Hepatocyte (in vitro differentiated cells): ENCODE measurements at regions not wholly inside any gene's neighbourhood (a gene's known extent, or its start where the extent isn't known, plus 50 kb on each side); places are given as distances from the start of the nearest gene placed in this dataset.

Experiments
- DNase-seq: peaks from one replicate; pipeline ENCODE4 v3.0.0-alpha.2; 2016; ENCODE audit warnings: low spot score
- H2AFZ ChIP-seq: fragments of 200-600 bp; sonication (generic); 2 replicates; pipeline ENCODE4 v1.6.0; 2016; ENCODE audit warnings: antibody characterized with exemption, mild to moderate bottlenecking
- H3K27ac ChIP-seq: fragments of 200-600 bp; sonication (generic); 2 replicates; pipeline ENCODE4 v1.5.1; 2016; ENCODE audit warnings: mild to moderate bottlenecking
- H3K27me3 ChIP-seq: fragments of 200-600 bp; sonication (generic); 2 replicates; pipeline ENCODE4 v1.6.1; 2016
- H3K36me3 ChIP-seq: fragments of 200-600 bp; sonication (generic); replicated peaks from 2 replicates; pipeline ENCODE4 v1.5.1; 2016; ENCODE audit warnings: low read depth; ENCODE audit not compliant: insufficient read depth
- H3K4me1 ChIP-seq: fragments of 200-600 bp; sonication (generic); 2 replicates; pipeline ENCODE4 v1.5.1; 2016; ENCODE audit warnings: mild to moderate bottlenecking, moderate library complexity; ENCODE audit not compliant: insufficient read depth
- H3K4me2 ChIP-seq: fragments of 200-600 bp; sonication (generic); 2 replicates; pipeline ENCODE4 v1.6.0; 2016
- H3K4me3 ChIP-seq: fragments of 200-600 bp; sonication (generic); 2 replicates; pipeline ENCODE4 v1.5.1; 2016; ENCODE audit warnings: mild to moderate bottlenecking
- H3K79me2 ChIP-seq: fragments of 200-600 bp; sonication (generic); 2 replicates; pipeline ENCODE4 v1.6.0; 2017; ENCODE audit warnings: mild to moderate bottlenecking
- H3K9me2 ChIP-seq: fragments of 200-600 bp; sonication (generic); replicated peaks from 2 replicates; pipeline ENCODE4 v1.6.0; 2017; ENCODE audit warnings: mild to moderate bottlenecking; ENCODE audit not compliant: insufficient read depth
- H3K9me3 ChIP-seq: fragments of 200-600 bp; sonication (generic); 2 replicates; pipeline ENCODE4 v1.5.1; 2016; ENCODE audit warnings: low read depth, mild to moderate bottlenecking
- H4K20me1 ChIP-seq: fragments of 200-600 bp; sonication (generic); 2 replicates; pipeline ENCODE4 v1.6.0; 2016; ENCODE audit warnings: mild to moderate bottlenecking; ENCODE audit not compliant: insufficient read depth, poor library complexity, severe bottlenecking
- CTCF ChIP-seq: fragments of 200-600 bp; sonication (generic); IDR thresholded peaks from 2 replicates; pipeline ENCODE4 v1.5.1; 2016; ENCODE audit warnings: antibody characterized with exemption, mild to moderate bottlenecking; ENCODE audit not compliant: poor library complexity
- EZH2 ChIP-seq: fragments of 200-600 bp; sonication (generic); IDR thresholded peaks from 2 replicates; pipeline ENCODE4 v1.6.1; 2016; ENCODE audit warnings: antibody characterized with exemption, mild to moderate bottlenecking, borderline replicate concordance
- EZH2phosphoT487 ChIP-seq: fragments of 200-600 bp; sonication (generic); IDR thresholded peaks from one replicate; pipeline ENCODE4 v1.6.1; 2018; ENCODE audit warnings: antibody characterized with exemption, mild to moderate bottlenecking, low read depth, moderate library complexity; ENCODE audit not compliant: unreplicated experiment, severe bottlenecking
- WGBS: methylation state at CpG from one replicate; pipeline ENCODE4 v1.1.6; 2016; ENCODE audit warnings: low lambda C conversion rate; ENCODE audit errors: missing lambda C conversion rate; 5-methylcytosine and 5-hydroxymethylcytosine counted together

DNA sequence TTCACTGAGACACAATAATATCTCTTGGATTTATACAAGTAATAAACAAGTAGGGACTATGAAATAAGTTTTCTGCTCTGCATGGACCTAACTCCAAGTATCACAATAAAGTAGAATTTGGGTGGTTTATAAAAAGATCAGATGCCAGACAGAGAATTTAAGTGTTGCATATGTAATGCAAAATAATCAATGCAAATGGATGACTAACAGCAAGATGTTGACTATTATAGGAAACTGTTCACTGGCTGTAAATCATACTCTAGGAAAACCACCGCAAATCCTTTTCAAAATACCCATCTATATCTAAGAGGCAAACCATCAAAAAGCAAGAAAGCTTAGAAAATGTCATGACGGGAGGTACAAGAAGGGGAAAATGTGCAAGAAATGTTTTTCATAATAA lies 539.8 kb upstream of the FAM174A start:
- H3K4me1 ChIP-seq: no peaks in the 10 kb centered on the region
- no peak overlapping the region for H3K27ac ChIP-seq
- H3K4me3 ChIP-seq: no peak overlapping the region
- no peaks in the 10 kb centered on the region for H3K27me3 ChIP-seq
- no peaks in the 10 kb centered on the region for H3K79me2 ChIP-seq
- H3K36me3 ChIP-seq: no peaks in the 10 kb centered on the region
- no peaks in the 10 kb centered on the region for H4K20me1 ChIP-seq
- no peak overlapping the region for H2AFZ ChIP-seq
- no peaks in the 10 kb centered on the region for H3K9me3 ChIP-seq
- DNase-seq: no peak
- 92% methylated on average over 2 of the region's 2 CpGs for WGBS
- no peak overlapping the region for H3K4me2 ChIP-seq
- H3K9me2 ChIP-seq: no peaks in the 10 kb centered on the region
- TF ChIP-seq CTCF (no peak), EZH2 (no peak), EZH2phosphoT487 (no peak)

GRCh38 chr5:99973779-99974178 lies 561.4 kb upstream of the FAM174A start:
- no peaks in the 10 kb centered on the region for H3K9me2 ChIP-seq
- 70% methylated on average over 4 of the region's 4 CpGs for WGBS
- DNase-seq: no peak
- no peak overlapping the region for H3K4me3 ChIP-seq
- H3K27ac ChIP-seq: no peak overlapping the region
- H3K4me1 ChIP-seq: no peaks in the 10 kb centered on the region
- H4K20me1 ChIP-seq: no peaks in the 10 kb centered on the region
- no peak overlapping the region for H3K4me2 ChIP-seq
- no peak overlapping the region for H2AFZ ChIP-seq
- H3K36me3 ChIP-seq: no peaks in the 10 kb centered on the region
- H3K27me3 ChIP-seq: no peaks in the 10 kb centered on the region
- no peaks in the 10 kb centered on the region for H3K79me2 ChIP-seq
- no peaks in the 10 kb centered on the region for H3K9me3 ChIP-seq
- TF ChIP-seq CTCF (no peak), EZH2 (no peak), EZH2phosphoT487 (no peak)

DNA sequence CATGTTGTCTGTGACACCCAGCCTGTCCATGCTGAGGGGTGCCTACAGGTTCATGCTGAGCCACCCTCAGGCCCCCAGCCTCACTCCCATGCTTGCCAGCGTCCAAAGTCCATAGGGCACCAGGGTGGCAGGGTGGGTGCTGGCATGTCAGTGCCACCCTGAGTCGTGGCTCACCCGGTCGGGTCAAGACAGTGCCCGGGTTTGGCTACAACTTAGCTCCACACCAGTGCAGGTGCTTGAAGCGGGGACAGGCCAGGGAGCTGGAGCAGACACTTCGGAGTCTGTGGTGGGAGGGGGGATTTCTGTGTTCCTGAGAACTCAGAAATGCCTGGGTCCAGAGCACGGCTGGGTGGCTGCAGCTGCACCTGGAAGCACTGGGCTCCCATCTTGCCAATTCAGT lies 579.2 kb upstream of the FAM174A start:
- Histone ChIP-seq H2AFZ (no peak overlapping the region), H3K4me1 (no peaks in the 10 kb centered on the region), H3K4me2 (no peak overlapping the region), H3K27me3 (no peaks in the 10 kb centered on the region), H3K9me3 (no peaks in the 10 kb centered on the region), H3K9me2 (no peaks in the 10 kb centered on the region), H4K20me1 (no peaks in the 10 kb centered on the region), H3K4me3 (no peak overlapping the region), H3K79me2 (no peaks in the 10 kb centered on the region), H3K27ac (no peak overlapping the region), H3K36me3 (no peaks in the 10 kb centered on the region)
- no peak for TF ChIP-seq EZH2
- TF ChIP-seq EZH2phosphoT487: no peak
- no peak for TF ChIP-seq CTCF
- WGBS: 85% methylated on average over 8 of the region's 8 CpGs
- no peak for DNase-seq

GRCh38 chr5:99955006-99955405 lies 580.2 kb upstream of the FAM174A start:
- no peaks in the 10 kb centered on the region for H3K4me1 ChIP-seq
- no peak for TF ChIP-seq EZH2
- TF ChIP-seq EZH2phosphoT487: no peak
- TF ChIP-seq CTCF: no peak
- H4K20me1 ChIP-seq: no peaks in the 10 kb centered on the region
- H3K4me2 ChIP-seq: no peak overlapping the region
- no peak overlapping the region for H3K4me3 ChIP-seq
- no peak overlapping the region for H2AFZ ChIP-seq
- no peak for DNase-seq
- H3K9me3 ChIP-seq: no peaks in the 10 kb centered on the region
- H3K27ac ChIP-seq: no peak overlapping the region
- no peaks in the 10 kb centered on the region for H3K36me3 ChIP-seq
- H3K9me2 ChIP-seq: no peaks in the 10 kb centered on the region
- no peaks in the 10 kb centered on the region for H3K79me2 ChIP-seq
- H3K27me3 ChIP-seq: no peaks in the 10 kb centered on the region
- 94% methylated on average over 10 of the region's 10 CpGs for WGBS
